Fibroblast of skin of left biceps (primary cell): ENCODE measurements at regions not wholly inside any gene's neighbourhood (a gene's known extent, or its start where the extent isn't known, plus 50 kb on each side); places are given as distances from the start of the nearest gene placed in this dataset.
A peak's percentile ranks its signal among the peaks of the same experiment; 100 is the strongest.
"Not testable (repeated sequence)": the region's sequence is repeated elsewhere in the genome, so short reads cannot be mapped to it uniquely, and the experiment has no call there.

Experiments used
- DNase-seq, 2 experiments: peaks; one replicate each; pipeline ENCODE4 v3.0.0-alpha.2; 2013; ENCODE audit warnings: low read depth in 2 of 2

GRCh38 chr10:6695519-6695918 is 115.4 kb upstream of the PRKCQ start:
- DNase-seq = no peak

DNA sequence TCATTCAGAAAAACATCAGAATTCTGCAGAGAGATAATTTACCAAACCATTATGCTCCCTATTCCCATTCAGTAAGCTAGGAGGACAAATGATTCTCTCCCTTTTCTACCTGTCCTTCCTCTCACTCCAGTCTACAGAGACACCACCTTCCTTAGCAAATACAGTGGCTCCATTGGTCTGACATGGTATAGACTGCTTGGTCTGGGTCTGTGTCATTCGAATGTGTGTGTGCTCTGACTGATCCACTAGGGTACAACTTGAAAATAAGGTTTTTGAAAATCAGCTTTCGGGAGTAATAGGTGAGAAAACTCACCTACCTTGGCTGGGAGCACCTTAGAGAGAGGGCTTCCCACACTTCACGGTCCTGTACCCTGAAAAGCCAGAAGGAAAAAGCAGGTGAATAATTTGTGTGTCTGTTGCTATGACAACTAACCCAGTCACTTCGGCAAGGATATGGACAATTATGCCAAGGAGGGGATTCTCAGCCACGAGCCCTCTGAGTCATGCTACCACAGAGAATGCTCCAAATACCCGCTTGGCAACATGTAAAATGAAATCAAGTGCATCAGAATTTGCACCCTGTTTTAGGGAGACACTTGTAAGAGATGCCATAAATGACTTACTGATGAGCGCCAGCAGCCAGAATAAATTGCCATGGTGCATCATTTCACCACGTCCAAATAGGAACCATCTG is 114.5 kb upstream of the PRKCQ start:
- no peak for DNase-seq

GRCh38 chr10:6692856-6693255 is 112.8 kb upstream of the PRKCQ start:
- no peak for DNase-seq

GRCh38 chr10:6692103-6692502 is 112.0 kb upstream of the PRKCQ start:
- no peak for DNase-seq

DNA sequence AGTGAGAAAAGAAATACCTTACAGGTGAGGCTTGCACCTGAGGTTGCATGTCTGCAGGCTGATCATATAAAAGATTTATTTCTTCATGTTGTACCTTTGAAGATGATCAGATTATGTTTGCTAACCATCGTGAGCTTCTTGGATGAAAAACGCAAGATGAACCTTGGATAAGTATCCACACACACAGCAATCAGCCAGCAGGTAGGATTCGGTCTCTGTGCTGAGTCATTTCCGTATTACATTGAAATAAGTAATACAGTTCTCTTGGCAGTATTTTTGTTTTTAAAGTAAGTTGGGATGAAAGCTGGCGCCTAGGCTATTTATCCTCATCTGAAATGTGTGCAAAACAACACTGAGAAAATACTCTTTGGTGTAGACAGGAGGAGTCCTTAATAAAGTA is 109.0 kb upstream of the PRKCQ start:
- DNase-seq = no peak

DNA sequence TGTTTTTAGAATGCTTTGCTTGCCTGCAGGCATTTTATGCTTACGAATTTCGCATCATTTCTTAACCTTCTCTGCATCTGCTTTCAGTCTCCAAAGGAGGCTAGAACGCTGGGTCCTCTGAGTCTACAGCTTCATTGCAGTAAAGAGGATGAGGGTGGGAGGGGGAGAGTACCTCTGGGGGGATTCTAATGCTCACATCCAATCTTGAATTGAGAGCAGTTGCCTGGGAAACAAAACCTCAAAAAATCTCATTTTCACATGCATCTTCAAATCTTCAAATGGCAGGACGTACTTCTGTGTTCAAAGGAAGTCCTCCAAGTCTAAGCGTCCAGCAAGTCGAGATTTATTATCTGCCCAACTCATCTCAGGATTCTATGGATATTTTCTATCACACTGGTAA is 100.7 kb upstream of the PRKCQ start:
- no peak for DNase-seq

GRCh38 chr10:6678956-6679355 is 98.9 kb upstream of the PRKCQ start:
- no peak for DNase-seq

DNA sequence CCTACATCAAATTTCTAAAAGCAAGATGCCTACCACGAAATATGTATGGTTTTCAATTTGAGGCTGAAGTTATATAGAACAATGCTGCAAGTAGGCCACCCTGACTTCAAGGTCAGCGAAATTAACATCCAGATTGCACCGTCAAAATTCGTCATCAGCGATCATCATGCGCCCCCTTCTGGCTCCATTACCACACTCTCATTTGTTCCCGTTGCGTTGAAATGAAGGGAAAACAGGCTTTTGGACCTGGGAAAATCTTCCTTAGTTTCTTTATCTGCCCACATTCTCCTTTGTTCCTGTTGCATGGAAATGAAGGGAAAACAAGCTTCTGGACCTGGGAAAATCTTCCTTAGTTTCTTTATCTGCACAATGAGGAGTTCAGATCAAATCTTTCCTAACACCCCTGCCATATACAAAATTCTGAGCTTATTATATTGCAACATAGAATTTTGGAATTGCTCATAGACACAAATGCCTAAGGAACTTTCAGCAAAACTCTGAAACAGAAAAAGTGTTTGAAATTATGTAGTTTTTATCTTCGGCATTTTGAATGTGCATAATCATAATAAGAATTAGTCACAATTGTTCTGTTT is 98.2 kb upstream of the PRKCQ start:
- DNase-seq = no peak

DNA sequence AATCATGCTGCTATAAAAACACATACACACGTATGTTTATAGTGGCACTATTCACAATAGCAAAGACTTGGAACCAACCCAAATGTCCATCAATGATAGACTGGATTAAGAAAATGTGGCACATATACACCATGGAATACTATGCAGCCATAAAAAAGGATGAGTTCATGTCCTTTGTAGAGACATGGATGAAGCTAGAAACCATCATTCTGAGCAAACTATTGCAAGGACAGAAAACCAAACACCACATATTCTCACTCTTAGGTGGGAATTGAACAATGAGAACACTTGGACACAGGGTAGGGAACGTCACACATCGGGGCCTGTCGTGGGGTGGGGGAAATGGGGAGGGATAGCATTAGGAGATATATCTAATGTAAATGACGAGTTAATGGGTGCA is 97.1 kb upstream of the PRKCQ start:
- DNase-seq = not testable (repeated sequence)

DNA sequence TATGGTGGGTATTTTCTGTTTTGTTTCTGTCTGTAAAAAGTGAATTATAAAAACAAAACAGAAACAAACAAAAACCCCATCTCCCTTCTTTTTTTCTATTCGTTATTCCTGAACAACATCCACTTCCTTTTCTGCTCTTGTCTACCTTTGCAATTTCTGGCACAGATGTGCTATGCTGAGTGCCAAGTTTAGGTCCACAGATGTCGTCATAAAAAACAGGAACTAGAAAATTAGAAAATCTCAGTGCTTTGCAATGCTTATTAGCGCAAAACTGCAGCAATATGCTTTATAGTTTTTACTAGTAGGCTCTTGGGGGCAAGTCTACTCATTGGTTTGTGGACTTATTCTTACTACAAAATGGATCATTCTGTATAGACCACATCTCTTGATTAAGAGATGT is 94.2 kb upstream of the PRKCQ start:
- no peak for DNase-seq

DNA sequence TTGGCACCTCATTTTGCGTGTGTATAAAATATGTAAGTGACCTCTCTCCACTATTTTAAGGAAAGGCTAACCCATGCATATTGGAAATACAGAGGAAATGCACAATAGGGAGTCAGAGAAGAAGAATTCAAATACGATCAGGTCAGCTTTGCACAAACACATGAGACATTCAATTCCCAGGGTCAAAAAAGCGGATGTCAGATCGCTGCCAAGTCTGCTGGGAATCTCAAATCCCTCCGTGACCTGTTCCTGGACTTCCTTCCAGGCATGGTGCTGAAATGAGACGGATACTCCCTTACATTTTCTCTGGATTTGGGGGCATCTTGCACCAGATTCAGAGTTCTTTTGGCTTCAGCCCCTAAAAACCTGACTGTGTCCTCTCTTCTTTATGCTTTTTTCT is 91.9 kb upstream of the PRKCQ start:
- no peak for DNase-seq

GRCh38 chr10:6669269-6669859 is 89.3 kb upstream of the PRKCQ start:
- peak; percentile 8 to 13 for DNase-seq

- DNase-seq = no peak
These were observed 87.7 kb upstream of the PRKCQ start for GRCh38 chr10:6667679-6668270.

DNA sequence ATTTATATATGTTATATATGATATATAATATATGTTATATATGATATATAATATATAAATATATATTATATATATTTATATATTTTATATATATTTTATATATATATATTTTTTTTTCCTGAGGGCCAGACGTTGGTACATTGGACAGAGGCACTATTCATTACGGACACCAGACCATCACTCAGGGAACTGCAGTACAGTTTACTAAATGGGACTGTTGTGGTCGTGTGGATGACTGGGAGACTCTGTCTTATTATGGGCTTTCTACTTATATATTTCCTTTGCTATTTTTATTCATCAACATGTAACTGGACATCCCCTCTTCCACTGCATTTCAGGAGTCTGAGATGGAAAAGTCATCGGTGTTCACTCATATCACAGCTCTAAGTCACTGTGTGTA is 87.1 kb upstream of the PRKCQ start:
- no peak for DNase-seq

- no peak for DNase-seq
These were observed 85.8 kb upstream of the PRKCQ start for GRCh38 chr10:6665847-6666246.

DNA sequence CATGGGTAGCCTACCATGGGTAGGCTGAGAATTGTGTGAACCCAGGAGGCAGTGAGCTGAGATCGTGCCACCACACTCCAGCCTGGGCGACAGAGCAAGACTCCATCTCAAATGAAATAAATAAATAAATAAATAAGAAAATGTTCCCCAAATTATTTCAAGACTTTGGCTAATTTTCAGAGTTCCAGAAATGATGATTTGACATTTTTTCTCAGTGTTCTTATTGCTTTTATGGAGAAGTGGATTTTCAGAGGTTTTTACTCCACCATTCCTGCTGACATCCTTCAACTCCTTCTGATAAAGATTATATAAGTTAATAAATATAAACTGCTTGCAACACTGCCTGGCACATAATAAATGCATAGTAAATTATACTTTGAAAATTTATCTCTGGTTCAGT is 80.4 kb upstream of the PRKCQ start:
- DNase-seq = no peak

DNA sequence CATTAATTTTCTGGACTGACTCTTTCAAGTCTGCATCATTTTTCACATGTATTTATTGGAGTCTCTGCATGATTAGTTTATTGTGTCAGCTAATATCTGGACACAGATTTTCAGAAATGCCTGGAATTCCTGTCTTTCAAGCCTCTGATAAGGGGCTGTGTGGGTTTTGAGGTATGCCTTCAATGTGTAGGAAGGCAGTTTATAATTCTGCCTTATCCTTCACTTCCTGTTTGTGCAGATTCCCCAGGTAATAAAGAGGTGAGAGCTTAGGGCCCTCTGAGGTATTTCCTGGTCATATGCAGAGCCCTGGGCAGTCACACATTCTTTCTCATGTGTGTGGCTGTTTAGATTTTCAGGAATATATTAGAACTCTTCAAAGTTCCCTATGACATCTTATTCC is 79.4 kb upstream of the PRKCQ start:
- no peak for DNase-seq

GRCh38 chr10:6657669-6658068 is 77.6 kb upstream of the PRKCQ start:
- DNase-seq = no peak

- DNase-seq = no peak
These were observed 77.1 kb upstream of the PRKCQ start for GRCh38 chr10:6657196-6657595.

DNA sequence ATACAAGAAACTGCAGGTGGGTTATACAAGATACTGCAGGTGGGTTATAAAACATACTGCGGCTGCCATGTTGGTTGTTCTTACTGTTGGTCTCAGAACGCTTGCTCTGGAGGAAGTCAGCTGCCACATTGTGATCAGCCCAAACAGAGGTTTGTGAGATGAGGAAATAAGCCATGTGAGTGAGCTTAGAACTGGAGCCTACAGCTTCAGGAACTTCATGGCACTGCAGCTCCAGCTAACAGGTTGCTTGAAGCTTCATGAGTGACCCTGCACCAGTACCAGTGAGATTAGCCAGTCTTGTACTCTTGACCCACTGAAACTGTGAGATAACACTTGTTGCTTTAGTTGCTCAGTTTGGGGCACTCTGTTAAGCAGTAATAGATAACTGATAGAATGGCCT is 74.5 kb upstream of the PRKCQ start:
- DNase-seq = no peak

GRCh38 chr10:6650586-6650985 is 70.5 kb upstream of the PRKCQ start:
- no peak for DNase-seq

- DNase-seq = no peak
These were observed 69.8 kb upstream of the PRKCQ start for GRCh38 chr10:6649903-6650302.
